Fibroblast of lung (primary cell): ENCODE measurements at regions not wholly inside any gene's neighbourhood (a gene's known extent, or its start where the extent isn't known, plus 50 kb on each side); places are given as distances from the start of the nearest gene placed in this dataset.

Experiments used
- CTCF ChIP-seq, 2 donors: IDR thresholded peaks in 1 of 2; conservative IDR thresholded peaks in 1 of 2; 1 replicate in 1 of 2; 2 replicates in 1 of 2; pipeline ENCODE4 v1.5.1; 2011 to 2012; ENCODE audit warnings: low read length in 2 of 2, control low read depth in 1 of 2, inconsistent platforms in 1 of 2, low read depth in 1 of 2, mild to moderate bottlenecking in 1 of 2
- EZH2 ChIP-seq: IDR thresholded peaks from 2 replicates; pipeline ENCODE4 v1.5.1; 2012; ENCODE audit warnings: low read length, control low read depth, mild to moderate bottlenecking; ENCODE audit errors: missing control alignments

- TF ChIP-seq CTCF (conservative IDR thresholded peaks at IDR 0.05 in 1 of 2, IDR thresholded peaks at IDR 0.05 in 1 of 2; ENCODE audit: low read depth in 1 of 2, low read length in 2 of 2) = no peak
- TF ChIP-seq EZH2 = no peak
Observed at GRCh38 chr2:67790622-67791021, 272.2 kb downstream of the C1D start.
